Activated B cell treated with CpG ODN at 0.5 μM for 24 hours (primary cell): ENCODE measurements at regions not wholly inside any gene's neighbourhood (a gene's known extent, or its start where the extent isn't known, plus 50 kb on each side); places are given as distances from the start of the nearest gene placed in this dataset.

Experiments used
- ATAC-seq: fragments of 200-7000 bp; cut with Tn5 transposase; one replicate; pipeline ENCODE4 v1.10.0; 2021; ENCODE audit warnings: low read depth, mild to moderate bottlenecking, moderate library complexity
- CTCF ChIA-PET: fragments of 350-600 bp; sonication (Branson Sonifier 250); formaldehyde crosslinking; loops from one replicate; lab custom pipeline; 2021; ENCODE audit warnings: antibody characterized with exemption; lab: Charles Lee
- POLR2A ChIA-PET: fragments of 350-600 bp; sonication (Branson Sonifier 250); formaldehyde crosslinking; loops from one replicate; lab custom pipeline; 2021; ENCODE audit warnings: antibody characterized with exemption; lab: Charles Lee
- DNase-seq: peaks from one replicate; pipeline ENCODE4 v3.0.0; 2022
- H3K27ac Mint-ChIP-seq: one replicate; pipeline ENCODE4 v1.8.0; 2020; ENCODE audit warnings: mixed read lengths
- H3K27me3 Mint-ChIP-seq: one replicate; pipeline ENCODE4 v1.8.0; 2021; ENCODE audit warnings: mixed read lengths
- H3K36me3 Mint-ChIP-seq: one replicate; pipeline ENCODE4 v1.8.0; 2021; ENCODE audit warnings: low read depth, mixed read lengths
- H3K4me1 Mint-ChIP-seq: one replicate; pipeline ENCODE4 v1.8.0; 2021; ENCODE audit warnings: mixed read lengths
- H3K4me3 Mint-ChIP-seq: one replicate; pipeline ENCODE4 v1.8.0; 2020; ENCODE audit warnings: mild to moderate bottlenecking, mixed read lengths
- H3K9me3 Mint-ChIP-seq: one replicate; pipeline ENCODE4 v1.8.0; 2020; ENCODE audit warnings: mixed read lengths
- CTCF ChIP-seq: fragments of 200-600 bp; IDR thresholded peaks from one replicate; pipeline ENCODE4 v1.8.0; 2022; ENCODE audit warnings: antibody characterized with exemption, mild to moderate bottlenecking
- intact Hi-C: fragments of 100-400 bp; cut with micrococcal nuclease; formaldehyde crosslinking; loops from one replicate; pipeline ENCODE4 v1.15.1; 2024

DNA sequence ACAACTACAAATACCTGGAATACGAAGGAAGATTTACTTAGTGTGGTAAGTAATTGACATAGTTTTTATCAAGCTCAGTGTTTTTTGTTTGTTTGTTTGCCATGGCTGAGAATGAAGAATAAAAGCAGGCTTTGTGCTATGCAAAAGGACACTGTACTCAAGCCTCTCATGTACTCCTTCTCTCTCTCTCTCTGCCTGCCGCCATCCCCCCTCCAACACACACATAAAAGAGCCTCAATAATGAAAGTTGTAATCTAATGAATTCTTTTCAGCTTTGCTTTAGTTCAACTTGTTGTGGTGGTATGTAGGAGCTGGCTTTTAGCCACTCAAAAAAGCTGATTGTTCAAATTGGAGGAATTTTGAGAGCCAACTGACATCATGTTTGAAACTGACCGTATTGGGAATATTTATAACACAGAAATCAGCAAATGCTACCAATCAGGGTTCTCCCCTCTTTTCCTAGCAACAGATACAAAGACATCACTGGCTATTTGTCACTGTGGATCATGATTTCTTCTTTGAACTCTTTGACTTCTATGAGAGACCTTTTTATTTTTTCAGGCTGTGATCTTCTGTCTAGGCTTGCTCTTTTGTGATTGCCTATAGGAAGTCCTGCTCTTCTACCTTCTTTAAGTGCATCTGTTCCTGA is 1148.8 kb downstream of the RAPGEF2 start:
- Mint-ChIP-seq H3K27ac (no peak overlapping the region), H3K4me1 (no peaks in the 10 kb centered on the region), H3K36me3 (no peaks in the 10 kb centered on the region), H3K4me3 (no peak overlapping the region), H3K27me3 (no peaks in the 10 kb centered on the region), H3K9me3 (peaks cover 8% of the 10 kb centered on the region)
- intact Hi-C loops: no loop called here
- no peak for TF ChIP-seq CTCF
- POLR2A ChIA-PET: no interaction called here
- CTCF ChIA-PET: no interaction called here
- DNase-seq (no peak), ATAC-seq (no peak)

DNA sequence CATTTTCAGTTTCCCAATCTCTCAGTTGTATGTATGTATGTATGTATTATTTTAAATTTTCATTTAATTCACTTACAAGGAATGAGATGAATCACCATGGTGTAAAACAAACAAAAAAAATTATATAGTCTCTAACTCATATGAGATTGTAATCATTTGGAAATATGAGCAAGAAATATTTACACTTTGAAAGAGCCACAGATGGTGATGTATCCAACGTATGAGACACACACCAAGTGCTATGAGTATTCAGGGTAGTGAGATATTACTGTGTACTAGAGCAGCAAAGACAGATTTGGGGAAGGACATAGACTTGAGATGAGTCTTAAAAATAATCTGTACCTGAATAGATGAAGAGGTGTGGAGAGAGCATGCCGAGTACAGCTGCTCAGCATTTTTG is 1154.4 kb downstream of the RAPGEF2 start:
- intact Hi-C loops: no loop called here
- ChIA-PET POLR2A (no interaction called here), CTCF (no interaction called here)
- no peak for TF ChIP-seq CTCF
- Mint-ChIP-seq H3K4me1 (no peaks in the 10 kb centered on the region), H3K27ac (no peak overlapping the region), H3K4me3 (no peak overlapping the region), H3K27me3 (no peaks in the 10 kb centered on the region), H3K9me3 (peaks cover 8% of the 10 kb centered on the region), H3K36me3 (no peaks in the 10 kb centered on the region)
- ATAC-seq: no peak
- no peak for DNase-seq

DNA sequence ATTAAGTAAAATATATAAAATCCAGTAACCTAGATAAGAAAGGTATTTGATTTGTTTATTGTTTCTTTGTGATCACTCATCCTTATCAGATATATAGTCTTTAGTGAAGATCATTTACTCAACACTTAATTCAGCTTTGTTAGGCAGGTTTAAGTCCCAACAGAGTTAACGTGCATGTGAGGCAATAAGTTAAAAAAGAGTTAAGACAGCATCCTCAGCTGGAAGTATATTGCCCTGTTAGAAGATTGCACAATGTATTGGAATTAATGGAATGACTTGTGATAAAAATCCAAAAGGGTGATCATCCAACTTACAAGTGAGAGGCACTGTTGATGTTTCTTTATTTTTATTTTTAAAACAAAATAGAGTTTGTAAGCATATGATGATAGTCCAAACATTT is 1162.1 kb downstream of the RAPGEF2 start:
- no peaks in the 10 kb centered on the region for H3K4me1 Mint-ChIP-seq
- no peak overlapping the region for H3K27ac Mint-ChIP-seq
- no peak for ATAC-seq
- no peak for TF ChIP-seq CTCF
- peaks cover 6% of the 10 kb centered on the region for H3K9me3 Mint-ChIP-seq
- H3K4me3 Mint-ChIP-seq: no peak overlapping the region
- intact Hi-C loops: no loop called here
- DNase-seq: no peak
- H3K27me3 Mint-ChIP-seq: no peaks in the 10 kb centered on the region
- H3K36me3 Mint-ChIP-seq: no peaks in the 10 kb centered on the region
- ChIA-PET CTCF (no interaction called here), POLR2A (no interaction called here)

GRCh38 chr4:160265836-160266235 is 1163.0 kb downstream of the RAPGEF2 start:
- H3K27me3 Mint-ChIP-seq: no peaks in the 10 kb centered on the region
- intact Hi-C loops: no loop called here
- ATAC-seq (no peak), DNase-seq (no peak)
- TF ChIP-seq CTCF: no peak
- ChIA-PET POLR2A (no interaction called here), CTCF (no interaction called here)
- H3K4me1 Mint-ChIP-seq: no peaks in the 10 kb centered on the region
- no peak overlapping the region for H3K27ac Mint-ChIP-seq
- H3K9me3 Mint-ChIP-seq: peaks cover 5% of the 10 kb centered on the region
- H3K4me3 Mint-ChIP-seq: no peak overlapping the region
- H3K36me3 Mint-ChIP-seq: no peaks in the 10 kb centered on the region

- Mint-ChIP-seq H3K4me1 (no peaks in the 10 kb centered on the region), H3K27ac (no peak overlapping the region), H3K36me3 (no peaks in the 10 kb centered on the region), H3K9me3 (peaks cover 21% of the 10 kb centered on the region), H3K27me3 (no peaks in the 10 kb centered on the region), H3K4me3 (no peak overlapping the region)
- intact Hi-C loops: no loop called here
- no peak for TF ChIP-seq CTCF
- DNase-seq: no peak
- ChIA-PET POLR2A (no interaction called here), CTCF (no interaction called here)
- no peak for ATAC-seq
Measured at GRCh38 chr4:160276785-160277325, 1174.0 kb downstream of the RAPGEF2 start.
